T follicular helper cell (primary cell): ENCODE measurements at regions not wholly inside any gene's neighbourhood (a gene's known extent, or its start where the extent isn't known, plus 50 kb on each side); places are given as distances from the start of the nearest gene placed in this dataset.

Experiments used
- DNase-seq: peaks from one replicate; pipeline ENCODE4 v3.0.0-alpha.2; 2020; ENCODE audit warnings: low read depth

- no peak for DNase-seq
Measured at GRCh38 chr13:103153466-103153865, 87.2 kb upstream of the SLC10A2 start.

DNA sequence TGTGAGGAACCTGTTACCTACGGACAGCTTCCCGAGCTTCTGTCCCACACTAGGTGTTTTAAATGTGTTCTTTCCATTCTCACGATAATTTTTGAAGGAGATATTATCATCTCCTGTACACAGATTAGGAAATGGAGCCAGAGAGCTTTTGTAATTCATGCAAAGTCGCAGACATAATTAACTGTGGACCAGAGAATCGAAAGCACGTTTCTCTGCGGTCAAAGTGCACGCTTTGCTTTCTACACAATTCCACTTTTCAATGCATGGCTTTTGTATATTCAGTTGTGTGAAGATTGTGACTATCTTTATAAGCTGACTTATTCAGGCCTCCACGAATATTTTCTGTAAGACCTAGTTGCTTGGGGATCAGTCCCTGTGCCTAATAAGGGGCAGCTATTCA lies 81.7 kb upstream of the SLC10A2 start:
- DNase-seq: no peak

DNA sequence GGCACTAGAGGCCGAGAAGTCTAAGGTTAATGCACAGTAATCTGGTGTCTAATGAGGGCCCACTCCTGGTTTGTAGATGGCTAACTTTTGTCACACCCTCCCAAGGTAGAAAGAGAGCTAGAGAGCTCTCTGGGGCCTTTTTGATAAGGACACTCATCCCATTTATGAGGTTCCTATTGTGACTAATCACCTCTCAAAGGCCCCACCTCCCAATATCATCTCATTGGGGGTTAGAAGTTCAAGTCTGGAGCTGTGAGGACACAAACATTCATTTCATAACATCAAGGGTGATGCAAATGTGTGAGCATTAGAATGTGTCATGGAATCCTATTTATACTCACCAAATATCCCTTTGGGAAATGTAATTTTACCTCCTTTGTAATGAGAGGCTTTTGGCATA lies 79.2 kb upstream of the SLC10A2 start:
- DNase-seq: no peak

GRCh38 chr13:103143432-103143831 lies 77.2 kb upstream of the SLC10A2 start:
- DNase-seq: no peak

DNA sequence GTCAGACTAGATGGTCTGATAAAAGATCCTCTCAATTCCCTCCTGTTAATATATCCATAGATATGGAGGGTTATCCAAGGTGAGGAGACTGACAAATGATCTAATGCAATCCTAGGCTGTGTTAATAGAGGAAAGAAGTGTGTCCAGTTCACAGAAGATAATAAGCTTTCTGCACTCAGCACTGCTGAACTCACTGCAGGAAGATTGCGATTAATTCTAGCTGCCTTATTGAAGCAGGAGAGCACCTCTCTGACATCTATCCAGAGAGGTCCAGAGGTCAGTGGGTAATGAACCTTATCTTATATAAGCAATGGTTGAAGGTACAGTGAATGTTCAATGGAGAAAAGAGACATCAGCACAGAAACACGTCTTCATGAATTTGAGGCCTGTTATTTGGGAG lies 75.9 kb upstream of the SLC10A2 start:
- DNase-seq: no peak

- no peak for DNase-seq
Measured at GRCh38 chr13:103140001-103140671, 73.9 kb upstream of the SLC10A2 start.

DNA sequence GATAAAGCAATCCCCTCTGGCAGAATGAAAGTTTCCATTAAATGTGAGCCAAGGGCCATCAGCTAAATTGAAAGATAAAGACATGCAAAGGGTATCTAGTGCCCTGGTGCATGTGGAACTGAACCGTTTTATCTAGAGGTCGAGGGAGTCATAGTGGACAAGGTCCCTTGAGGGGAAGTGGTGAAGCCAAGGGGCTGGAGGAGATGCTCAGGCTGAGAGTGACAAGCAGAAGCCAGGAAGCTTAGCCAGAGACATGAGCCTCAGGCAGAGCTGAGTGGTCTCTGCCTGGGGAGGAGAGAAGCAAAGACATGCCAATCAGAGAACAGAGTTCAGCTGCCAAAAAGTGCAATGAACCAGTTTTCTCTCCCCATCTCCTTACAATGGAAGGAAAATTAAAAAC lies 68.1 kb upstream of the SLC10A2 start:
- DNase-seq: no peak

GRCh38 chr13:103133556-103133955 lies 67.3 kb upstream of the SLC10A2 start:
- no peak for DNase-seq

DNA sequence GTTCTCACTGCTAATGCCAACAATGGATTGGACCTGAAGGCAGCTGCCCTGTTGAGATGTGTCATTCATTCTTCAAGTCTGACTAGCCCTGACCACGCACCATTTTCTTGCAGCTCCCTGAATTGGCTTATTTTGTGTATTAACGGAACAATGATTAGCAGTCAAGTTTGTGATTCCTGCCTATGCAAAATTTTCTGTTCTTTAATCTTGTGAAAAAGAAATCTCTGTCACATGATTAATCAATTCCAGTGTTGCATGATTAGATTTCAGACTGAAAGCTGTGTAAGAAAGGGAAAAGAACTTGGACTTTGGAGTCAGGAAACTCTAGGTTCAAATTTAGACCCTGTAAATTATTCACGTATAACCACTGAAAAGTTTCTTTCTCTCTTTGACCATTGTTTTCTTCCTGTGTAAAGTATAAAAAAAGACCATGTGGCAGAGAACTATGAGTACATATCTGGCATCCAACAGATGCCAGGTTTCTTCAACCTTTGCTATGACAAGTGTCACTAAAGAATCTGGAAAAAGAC lies 64.5 kb upstream of the SLC10A2 start:
- no peak for DNase-seq

DNA sequence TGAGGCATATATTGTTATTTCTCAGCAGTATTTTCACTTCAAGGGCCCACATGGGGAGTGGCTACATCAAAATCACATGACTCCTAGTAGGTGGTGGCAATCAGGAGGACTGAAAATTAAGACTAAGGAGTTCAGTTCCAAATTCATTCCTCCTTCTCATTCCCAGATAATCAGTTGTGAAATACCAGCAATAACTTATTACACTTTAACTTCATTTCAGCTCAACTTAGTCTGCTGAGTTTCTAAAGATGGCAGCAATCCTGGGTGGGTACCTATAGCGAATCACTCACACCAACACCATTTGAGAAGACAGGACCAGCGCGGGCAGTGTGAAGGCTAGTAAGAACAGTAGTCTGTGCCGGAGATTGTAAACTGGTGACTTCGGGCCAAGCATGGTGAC lies 63.9 kb upstream of the SLC10A2 start:
- no peak for DNase-seq
